ENCODE measurements at regions not wholly inside any gene's neighbourhood (a gene's known extent, or its start where the extent isn't known, plus 50 kb on each side); places are given as distances from the start of the nearest gene placed in this dataset.
"Not testable (repeated sequence)": the region's sequence is repeated elsewhere in the genome, so short reads cannot be mapped to it uniquely, and the experiment has no call there.

- Histone ChIP-seq H3K27me3 (ENCODE audit: insufficient read depth, low read length) (no peaks in the 10 kb centered on the region), H3K36me3 (ENCODE audit: control insufficient read depth in 1 of 2, insufficient read depth in 2 of 2, low read length in 2 of 2) (no peaks in the 10 kb centered on the region)
Observed at GRCh38 chr18:9020221-9020620, 82.3 kb upstream of the NDUFV2 start.

DNA sequence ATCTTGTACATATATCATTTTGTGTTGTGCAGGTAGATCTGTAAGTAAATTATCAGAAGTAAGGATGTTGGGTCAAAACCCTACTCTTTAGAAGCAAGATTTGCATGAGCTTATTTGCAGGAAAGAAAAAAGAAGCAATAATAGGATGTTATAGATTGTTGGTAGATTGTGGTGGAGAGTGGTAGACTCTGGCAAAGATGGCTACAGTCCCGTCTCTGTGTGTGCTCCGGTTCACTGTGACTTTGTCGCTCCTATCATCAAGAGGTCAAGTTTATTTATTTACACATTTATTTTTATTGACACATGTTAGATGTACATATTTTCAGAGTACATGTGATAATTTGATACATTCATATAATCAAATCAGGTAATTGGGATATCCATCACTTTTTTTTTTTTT, 81.0 kb upstream of the NDUFV2 start:
- Histone ChIP-seq H3K4me3 (ENCODE audit: low read depth, low read length) (no peak overlapping the region), H3K4ac (ENCODE audit: low read depth, low read length) (no peak overlapping the region), H3K79me2 (ENCODE audit: control insufficient read depth, insufficient read depth, low read length, poor library complexity) (no peaks in the 10 kb centered on the region), H2AFZ (ENCODE audit: insufficient read depth, low read length, poor library complexity) (no peak overlapping the region), H3K9me3 (ENCODE audit: insufficient read depth, low read depth, low read length) (no peaks in the 10 kb centered on the region), H2BK5ac (ENCODE audit: low read depth, low read length, poor library complexity) (no peak overlapping the region), H3K27me3 (ENCODE audit: insufficient read depth, low read length) (no peaks in the 10 kb centered on the region), H3K23ac (ENCODE audit: low read length) (no peak overlapping the region), H4K8ac (ENCODE audit: low read depth, low read length) (no peak overlapping the region), H3K27ac (ENCODE audit: low read depth, low read length) (no peak overlapping the region), H2AK5ac (ENCODE audit: low read length) (no peak overlapping the region), H3K18ac (ENCODE audit: low read length) (no peak overlapping the region), H4K91ac (ENCODE audit: low read depth, low read length) (no peak overlapping the region), H2BK120ac (ENCODE audit: insufficient read depth, low read length, poor library complexity) (no peak overlapping the region), H2BK12ac (ENCODE audit: low read length) (no peak overlapping the region), H3K4me1 (ENCODE audit: control insufficient read depth in 1 of 2, insufficient read depth in 2 of 2, low read length in 2 of 2) (peaks cover 10 to 14% of the 10 kb centered on the region in 2 experiments), H4K12ac (ENCODE audit: low read depth, low read length) (no peak overlapping the region), H3K79me1 (ENCODE audit: low read length) (peaks cover 6% of the 10 kb centered on the region), H3K36me3 (ENCODE audit: control insufficient read depth in 1 of 2, insufficient read depth in 2 of 2, low read length in 2 of 2) (no peaks in the 10 kb centered on the region), H3K14ac (ENCODE audit: low read length) (no peak overlapping the region), H3K4me2 (ENCODE audit: low read length) (no peak overlapping the region), H3K9ac (ENCODE audit: low read length) (no peak overlapping the region)
- no peak for DNase-seq
- no CpG with 5 or more reads among the region's 3 CpGs for WGBS (ENCODE audit: extremely low coverage, insufficient coverage, insufficient read length)

More at GRCh38 chr18:9020221-9020620, 82.3 kb upstream of the NDUFV2 start:
- H3K4me1 ChIP-seq (ENCODE audit: control insufficient read depth in 1 of 2, insufficient read depth in 2 of 2, low read length in 2 of 2): peaks cover 10 to 15% of the 10 kb centered on the region in 2 experiments
- WGBS (ENCODE audit: extremely low coverage, insufficient coverage, insufficient read length): no CpG with 5 or more reads among the region's 3 CpGs
- no peak overlapping the region for H2BK120ac ChIP-seq (ENCODE audit: insufficient read depth, low read length, poor library complexity)
- H2BK12ac ChIP-seq (ENCODE audit: low read length): no peak overlapping the region
- H4K8ac ChIP-seq (ENCODE audit: low read depth, low read length): no peak overlapping the region
- no peak overlapping the region for H3K14ac ChIP-seq (ENCODE audit: low read length)
- H3K9ac ChIP-seq (ENCODE audit: low read length): no peak overlapping the region
- H3K79me1 ChIP-seq (ENCODE audit: low read length): peaks cover 6% of the 10 kb centered on the region
- no peak overlapping the region for H4K91ac ChIP-seq (ENCODE audit: low read depth, low read length)
- H3K4ac ChIP-seq (ENCODE audit: low read depth, low read length): no peak overlapping the region
- no peak overlapping the region for H3K23ac ChIP-seq (ENCODE audit: low read length)
- no peak overlapping the region for H2AK5ac ChIP-seq (ENCODE audit: low read length)
- H3K79me2 ChIP-seq (ENCODE audit: control insufficient read depth, insufficient read depth, low read length, poor library complexity): no peaks in the 10 kb centered on the region
- H3K27ac ChIP-seq (ENCODE audit: low read depth, low read length): no peak overlapping the region
- no peak overlapping the region for H3K18ac ChIP-seq (ENCODE audit: low read length)
- no peak overlapping the region for H2BK5ac ChIP-seq (ENCODE audit: low read depth, low read length, poor library complexity)
- H4K12ac ChIP-seq (ENCODE audit: low read depth, low read length): no peak overlapping the region
- H3K9me3 ChIP-seq (ENCODE audit: insufficient read depth, low read depth, low read length): no peaks in the 10 kb centered on the region
- peak; percentile 57 to 71 for DNase-seq
- H3K4me3 ChIP-seq (ENCODE audit: low read depth, low read length): no peak overlapping the region
- H3K4me2 ChIP-seq (ENCODE audit: low read length): no peak overlapping the region
- H2AFZ ChIP-seq (ENCODE audit: insufficient read depth, low read length, poor library complexity): no peak overlapping the region

DNA sequence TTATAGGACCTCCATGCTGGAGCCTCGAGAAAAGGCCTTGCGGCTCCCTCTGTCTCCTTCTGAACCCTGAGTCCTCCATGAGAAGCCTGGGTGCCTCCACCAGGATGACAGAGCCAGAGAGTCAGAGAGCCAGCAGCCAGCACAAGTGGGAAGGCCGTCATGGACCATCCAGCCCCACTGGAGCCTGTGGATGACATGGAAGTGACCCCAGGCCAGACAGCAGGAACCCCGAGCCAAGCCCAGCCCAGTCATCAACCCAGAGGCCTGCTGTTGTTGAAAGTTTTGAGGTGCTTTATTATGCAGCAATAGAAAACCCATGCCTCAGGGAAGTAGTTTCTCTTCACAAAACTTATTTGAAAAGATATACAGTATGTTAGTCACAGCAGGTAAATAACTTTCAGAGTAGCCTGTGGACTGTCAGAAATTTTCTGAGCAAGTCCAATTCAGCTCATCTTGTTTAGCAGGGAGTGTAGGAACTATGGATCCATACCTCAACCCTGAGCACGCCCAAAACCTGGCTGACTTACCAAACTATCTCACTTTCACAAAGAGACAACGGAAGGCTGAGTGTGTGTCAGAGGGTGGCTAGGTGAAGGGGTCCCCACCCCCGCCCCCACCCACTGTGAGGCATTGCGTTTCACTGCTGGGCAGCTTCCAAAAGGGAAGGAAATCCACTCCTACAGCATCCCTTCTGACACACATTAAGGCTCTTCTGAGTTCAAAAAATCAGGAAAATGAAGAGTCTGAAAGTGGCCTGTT, 79.9 kb upstream of the NDUFV2 start:
- H2AK5ac ChIP-seq (ENCODE audit: low read length): no peak overlapping the region
- no CpG with 5 or more reads among the region's 8 CpGs for WGBS (ENCODE audit: extremely low coverage, insufficient coverage, insufficient read length)

GRCh38 chr18:9024031-9024646, 78.4 kb upstream of the NDUFV2 start:
- H3K27me3 ChIP-seq (ENCODE audit: insufficient read depth, low read length); H4K91ac ChIP-seq (ENCODE audit: low read depth, low read length); H3K4me3 ChIP-seq (ENCODE audit: low read depth, low read length); H3K27ac ChIP-seq (ENCODE audit: low read depth, low read length); H2BK12ac ChIP-seq (ENCODE audit: low read length); H4K12ac ChIP-seq (ENCODE audit: low read depth, low read length); H2AK5ac ChIP-seq (ENCODE audit: low read length); DNase-seq; H4K8ac ChIP-seq (ENCODE audit: low read depth, low read length); H3K18ac ChIP-seq (ENCODE audit: low read length); H3K9ac ChIP-seq (ENCODE audit: low read length); H3K4me2 ChIP-seq (ENCODE audit: low read length); H2BK5ac ChIP-seq (ENCODE audit: low read depth, low read length, poor library complexity); H2BK120ac ChIP-seq (ENCODE audit: insufficient read depth, low read length, poor library complexity); H3K14ac ChIP-seq (ENCODE audit: low read length); H3K79me2 ChIP-seq (ENCODE audit: control insufficient read depth, insufficient read depth, low read length, poor library complexity); H3K79me1 ChIP-seq (ENCODE audit: low read length); H2AFZ ChIP-seq (ENCODE audit: insufficient read depth, low read length, poor library complexity); H3K4ac ChIP-seq (ENCODE audit: low read depth, low read length); H3K4me1 ChIP-seq (ENCODE audit: control insufficient read depth in 1 of 2, insufficient read depth in 2 of 2, low read length in 2 of 2); H3K36me3 ChIP-seq (ENCODE audit: control insufficient read depth in 1 of 2, insufficient read depth in 2 of 2, low read length in 2 of 2); H3K23ac ChIP-seq (ENCODE audit: low read length); H3K9me3 ChIP-seq (ENCODE audit: insufficient read depth, low read depth, low read length): not testable (repeated sequence)
- WGBS (ENCODE audit: extremely low coverage, insufficient coverage, insufficient read length): no CpG with 5 or more reads among the region's 18 CpGs

More for the DNA sequence above, 79.9 kb upstream of the NDUFV2 start:
- no peak overlapping the region for H2BK5ac ChIP-seq (ENCODE audit: low read depth, low read length, poor library complexity)
- H3K14ac ChIP-seq (ENCODE audit: low read length): no peak overlapping the region
- no peak overlapping the region for H4K91ac ChIP-seq (ENCODE audit: low read depth, low read length)
- H3K27ac ChIP-seq (ENCODE audit: low read depth, low read length): no peak overlapping the region
- H3K36me3 ChIP-seq (ENCODE audit: control insufficient read depth in 1 of 2, insufficient read depth in 2 of 2, low read length in 2 of 2): no peaks in the 10 kb centered on the region
- no peak overlapping the region for H3K9ac ChIP-seq (ENCODE audit: low read length)
- H3K4me1 ChIP-seq (ENCODE audit: control insufficient read depth in 1 of 2, insufficient read depth in 2 of 2, low read length in 2 of 2): peaks cover 3% of the 10 kb centered on the region in 2 experiments
- H3K4me2 ChIP-seq (ENCODE audit: low read length): no peak overlapping the region
- no peaks in the 10 kb centered on the region for H3K9me3 ChIP-seq (ENCODE audit: insufficient read depth, low read depth, low read length)
- H3K4ac ChIP-seq (ENCODE audit: low read depth, low read length): no peak overlapping the region
- H2BK120ac ChIP-seq (ENCODE audit: insufficient read depth, low read length, poor library complexity): no peak overlapping the region
- no peak overlapping the region for H4K8ac ChIP-seq (ENCODE audit: low read depth, low read length)
- no peak overlapping the region for H3K4me3 ChIP-seq (ENCODE audit: low read depth, low read length)
- H3K27me3 ChIP-seq (ENCODE audit: insufficient read depth, low read length): no peaks in the 10 kb centered on the region
- H2AFZ ChIP-seq (ENCODE audit: insufficient read depth, low read length, poor library complexity): no peak overlapping the region
- no peak overlapping the region for H4K12ac ChIP-seq (ENCODE audit: low read depth, low read length)
- no peak overlapping the region for H3K18ac ChIP-seq (ENCODE audit: low read length)
- H3K23ac ChIP-seq (ENCODE audit: low read length): no peak overlapping the region
- H2BK12ac ChIP-seq (ENCODE audit: low read length): no peak overlapping the region
- peaks cover 1% of the 10 kb centered on the region for H3K79me1 ChIP-seq (ENCODE audit: low read length)
- DNase-seq: no peak
- no peaks in the 10 kb centered on the region for H3K79me2 ChIP-seq (ENCODE audit: control insufficient read depth, insufficient read depth, low read length, poor library complexity)

Measured in trophoblast cell (in vitro differentiated cells and primary cell).